HEK293T (cell line): ENCODE measurements at regions not wholly inside any gene's neighbourhood (a gene's known extent, or its start where the extent isn't known, plus 50 kb on each side); places are given as distances from the start of the nearest gene placed in this dataset.
"Not testable (repeated sequence)": the region's sequence is repeated elsewhere in the genome, so short reads cannot be mapped to it uniquely, and the experiment has no call there.

ENCODE experiments used
- CTCF ChIA-PET: fragments of 350-600 bp; formaldehyde crosslinking; extraction: SDS; loops from one replicate; lab custom pipeline; 2021; ENCODE audit warnings: antibody characterized with exemption, inconsistent platforms; lab: Yijun Ruan, JAX
- POLR2A ChIA-PET: fragments of 350-600 bp; formaldehyde crosslinking; extraction: SDS; loops from one replicate; lab custom pipeline; 2020; ENCODE audit warnings: antibody characterized with exemption, inconsistent platforms; lab: Yijun Ruan, JAX
- DNase-seq: peaks from one replicate; pipeline ENCODE4 v3.0.0; 2012; ENCODE audit warnings: mixed read lengths; ENCODE audit errors: extremely low spot score
- ARNT ChIP-seq: fragments of 450-650 bp; IDR thresholded peaks from 2 replicates; pipeline ENCODE4 v1.6.1; 2017; ENCODE audit warnings: mild to moderate bottlenecking
- BHLHE40 ChIP-seq: fragments of 450-650 bp; IDR thresholded peaks from 2 replicates; pipeline ENCODE4 v1.6.1; 2016; ENCODE audit warnings: mild to moderate bottlenecking, moderate library complexity, borderline replicate concordance
- CTBP1 ChIP-seq: fragments of 450-650 bp; IDR thresholded peaks from 2 replicates; pipeline ENCODE4 v1.6.1; 2016; ENCODE audit warnings: borderline replicate concordance
- ELF4 ChIP-seq: fragments of 450-650 bp; IDR thresholded peaks from 2 replicates; pipeline ENCODE4 v1.6.1; 2017; ENCODE audit warnings: antibody characterized with exemption
- FOXA1 ChIP-seq: fragments of 450-650 bp; IDR thresholded peaks from 2 replicates; pipeline ENCODE4 v1.6.1; 2016; ENCODE audit warnings: mild to moderate bottlenecking
- FOXK2 ChIP-seq: fragments of 450-650 bp; IDR thresholded peaks from 2 replicates; pipeline ENCODE4 v1.6.1; 2016; ENCODE audit warnings: mild to moderate bottlenecking
- FOXM1 ChIP-seq: fragments of 450-650 bp; IDR thresholded peaks from 2 replicates; pipeline ENCODE4 v1.6.1; 2017; ENCODE audit warnings: mild to moderate bottlenecking, borderline replicate concordance
- HDGF ChIP-seq: fragments of 450-650 bp; IDR thresholded peaks from 2 replicates; pipeline ENCODE4 v1.6.1; 2017; ENCODE audit warnings: antibody characterized with exemption, borderline replicate concordance
- L3MBTL2 ChIP-seq: fragments of 450-650 bp; conservative IDR thresholded peaks from 2 replicates; pipeline ENCODE4 v1.6.1; 2016; ENCODE audit warnings: mild to moderate bottlenecking
- LEF1 ChIP-seq: fragments of 450-650 bp; IDR thresholded peaks from 2 replicates; pipeline ENCODE4 v1.6.1; 2017; ENCODE audit warnings: mild to moderate bottlenecking, borderline replicate concordance
- NFRKB ChIP-seq: fragments of 450-650 bp; IDR thresholded peaks from 2 replicates; pipeline ENCODE4 v1.6.1; 2016; ENCODE audit warnings: mild to moderate bottlenecking, moderate library complexity
- SP1 ChIP-seq: fragments of 450-650 bp; IDR thresholded peaks from 2 replicates; pipeline ENCODE4 v1.6.1; 2017
- SUZ12 ChIP-seq: fragments of 450-650 bp; IDR thresholded peaks from 2 replicates; pipeline ENCODE4 v1.6.1; 2016; ENCODE audit warnings: mild to moderate bottlenecking
- TARDBP ChIP-seq: fragments of 450-650 bp; IDR thresholded peaks from 2 replicates; pipeline ENCODE4 v1.6.1; 2016
- ZNF384 ChIP-seq: fragments of 450-650 bp; IDR thresholded peaks from 2 replicates; pipeline ENCODE4 v1.6.1; 2016
- TF ChIP-seq, protein P1 (sequence below): fragments of 450-650 bp; IDR thresholded peaks from 2 replicates; pipeline ENCODE4 v1.6.1; 2016

DNA sequence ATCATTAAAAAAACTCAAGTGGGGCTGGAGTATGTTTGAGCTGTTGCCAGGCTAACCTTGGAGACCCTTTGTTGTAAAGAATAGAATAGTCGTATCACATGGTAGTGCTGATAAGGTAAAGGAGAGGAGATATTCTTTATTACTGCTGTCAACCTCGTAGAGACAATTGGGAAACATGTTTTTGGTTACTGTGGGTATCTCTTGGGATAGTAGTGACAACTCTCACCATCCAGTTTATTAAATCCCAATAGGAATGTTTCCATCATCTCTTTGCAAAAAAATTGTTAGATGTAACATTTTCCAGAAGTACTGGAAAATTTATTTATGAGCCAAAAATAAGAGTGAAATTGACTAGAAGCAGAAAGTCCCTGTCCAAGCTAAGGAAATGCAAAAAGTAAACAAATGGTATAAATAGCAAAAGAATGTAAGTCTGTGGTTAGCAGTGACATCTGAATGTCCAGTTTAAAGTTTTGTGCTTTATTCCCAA, 829.3 kb upstream of the CITED2 start:
- POLR2A ChIA-PET = no interaction called here
- DNase-seq = no peak
- CTCF ChIA-PET = no interaction called here
- TF ChIP-seq CTBP1 (no peak), L3MBTL2 (no peak), ARNT (no peak), ELF4 (no peak), HDGF (no peak), SUZ12 (no peak), LEF1 (no peak), NFRKB (no peak), FOXK2 (no peak), TARDBP (no peak), ZNF384 (no peak), FOXA1 (no peak), FOXM1 (no peak), SP1 (no peak)
- TF ChIP-seq, protein P1, sequence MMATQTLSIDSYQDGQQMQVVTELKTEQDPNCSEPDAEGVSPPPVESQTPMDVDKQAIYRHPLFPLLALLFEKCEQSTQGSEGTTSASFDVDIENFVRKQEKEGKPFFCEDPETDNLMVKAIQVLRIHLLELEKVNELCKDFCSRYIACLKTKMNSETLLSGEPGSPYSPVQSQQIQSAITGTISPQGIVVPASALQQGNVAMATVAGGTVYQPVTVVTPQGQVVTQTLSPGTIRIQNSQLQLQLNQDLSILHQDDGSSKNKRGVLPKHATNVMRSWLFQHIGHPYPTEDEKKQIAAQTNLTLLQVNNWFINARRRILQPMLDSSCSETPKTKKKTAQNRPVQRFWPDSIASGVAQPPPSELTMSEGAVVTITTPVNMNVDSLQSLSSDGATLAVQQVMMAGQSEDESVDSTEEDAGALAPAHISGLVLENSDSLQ = no peak

DNA sequence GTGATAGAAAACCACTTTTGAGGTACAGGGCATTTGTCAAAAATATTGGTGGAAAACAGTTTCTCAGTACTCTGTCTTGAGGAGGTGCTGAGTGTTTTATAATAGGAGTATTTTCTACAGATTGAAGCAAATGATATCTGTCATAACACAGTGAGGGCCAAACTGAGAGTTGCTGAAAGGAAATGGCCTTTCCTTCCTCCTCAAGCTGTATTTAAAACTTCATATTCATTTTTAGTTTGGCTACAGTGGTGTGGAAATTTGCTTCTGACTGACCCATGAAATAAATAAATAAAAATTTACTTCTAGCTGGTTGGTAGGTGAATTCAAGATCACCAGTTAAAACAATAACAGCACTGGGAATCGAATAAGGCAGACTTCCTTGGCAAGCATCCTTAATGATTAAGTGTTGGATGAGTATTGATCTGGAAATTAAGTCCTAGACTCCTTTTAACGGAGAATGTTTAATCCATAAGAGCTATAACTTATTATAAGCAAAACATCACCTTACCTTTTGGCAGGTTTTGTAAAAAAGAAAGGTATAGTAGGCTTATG, 828.6 kb upstream of the CITED2 start:
- TF ChIP-seq, protein P1 = no peak
- TF ChIP-seq ELF4 (no peak), ARNT (no peak), CTBP1 (no peak), TARDBP (no peak), FOXM1 (no peak), FOXA1 (no peak), NFRKB (no peak), FOXK2 (no peak), SUZ12 (no peak), L3MBTL2 (no peak), SP1 (no peak), LEF1 (no peak), HDGF (no peak), BHLHE40 (no peak), ZNF384 (no peak)
- ChIA-PET CTCF (no interaction called here), POLR2A (no interaction called here)
- DNase-seq = no peak

DNA sequence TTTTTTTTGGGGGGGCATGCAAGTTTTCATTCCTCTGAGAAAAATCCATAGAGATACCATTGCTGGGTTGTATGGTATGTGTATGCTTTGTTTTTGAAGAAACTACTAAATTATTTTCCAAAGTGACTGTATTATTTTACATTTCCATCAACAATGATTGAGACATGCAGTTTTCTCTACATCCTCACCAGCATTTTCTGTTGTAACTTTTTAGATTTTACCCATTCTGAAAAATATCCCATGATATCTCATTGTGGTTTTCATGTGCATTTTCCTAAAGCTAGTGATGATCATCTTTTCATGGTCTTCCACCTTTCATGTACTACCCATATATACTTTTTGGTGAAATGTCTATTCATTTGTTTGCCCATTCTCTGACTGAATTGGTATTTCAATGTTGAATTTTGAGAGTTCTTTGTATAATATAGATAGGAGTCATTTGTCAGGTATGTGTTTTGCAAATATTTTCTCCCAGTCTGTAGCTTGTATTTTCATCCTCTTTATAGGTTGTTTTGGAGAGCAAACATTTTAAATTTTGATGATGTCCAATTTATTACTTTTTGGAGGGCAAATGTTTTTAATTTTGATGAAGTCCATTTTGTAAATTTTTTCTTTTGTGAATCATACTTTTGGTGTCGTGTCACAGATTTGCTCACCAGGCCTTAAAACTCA, 827.5 kb upstream of the CITED2 start:
- POLR2A ChIA-PET = no interaction called here
- DNase-seq = no peak

DNA sequence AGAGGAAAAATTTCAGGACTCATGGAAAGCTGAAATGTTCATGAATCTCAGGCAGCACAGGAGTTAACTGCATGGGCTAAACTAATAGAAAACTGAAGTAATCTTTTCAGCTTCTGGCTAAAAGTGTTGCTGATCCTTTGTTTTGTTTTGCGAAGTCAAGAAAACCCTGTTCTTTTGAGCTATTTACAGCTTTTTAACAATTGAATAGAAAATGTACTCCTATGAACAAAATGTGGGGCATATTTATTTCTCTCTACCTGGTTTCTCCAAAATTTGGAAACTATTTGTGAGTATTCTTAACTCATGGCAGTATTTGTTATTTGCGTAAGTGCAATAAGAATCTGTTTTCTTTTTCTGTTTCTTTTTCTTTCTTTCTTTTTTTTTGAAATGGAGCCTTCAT, 818.8 kb upstream of the CITED2 start:
- no peak for TF ChIP-seq HDGF
- TF ChIP-seq FOXM1 = no peak
- no peak for TF ChIP-seq L3MBTL2
- no peak for TF ChIP-seq TARDBP
- no peak for TF ChIP-seq NFRKB
- TF ChIP-seq ZNF384 = no peak
- no peak for TF ChIP-seq ARNT
- TF ChIP-seq FOXA1 = no peak
- CTCF ChIA-PET = interaction anchor here (0.7 kb wide), 1 partner anchor 50 kb away, joined by 8 read pairs; no protein-coding TSS in a partner anchor
- POLR2A ChIA-PET = no interaction called here
- DNase-seq = no peak

More for the DNA sequence above, 827.5 kb upstream of the CITED2 start:
- CTCF ChIA-PET = no interaction called here
- TF ChIP-seq, protein P1 = no peak
- TF ChIP-seq FOXM1 (no peak), SP1 (no peak), NFRKB (no peak), ARNT (no peak), ELF4 (no peak)

DNA sequence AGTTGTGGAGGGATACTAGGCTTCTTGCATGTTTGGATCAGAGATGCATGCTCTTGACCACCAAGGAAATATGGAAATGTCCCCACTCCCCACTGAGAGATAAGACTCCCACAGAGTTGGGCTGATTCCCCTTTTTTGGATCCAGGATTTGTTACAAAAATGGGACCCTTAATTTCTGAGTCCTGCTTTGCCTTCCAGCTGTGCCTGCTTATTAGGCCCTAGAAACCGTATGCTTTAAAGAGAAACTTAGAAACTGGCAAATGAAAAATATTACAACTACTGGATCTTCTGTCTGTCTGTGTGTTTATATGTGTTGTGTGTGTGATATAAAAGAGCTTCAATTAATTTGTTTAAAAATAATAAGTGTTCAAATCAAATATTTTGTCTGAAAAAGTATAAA, 817.6 kb upstream of the CITED2 start:
- ChIA-PET POLR2A (no interaction called here), CTCF (no interaction called here)
- TF ChIP-seq ELF4 (no peak), HDGF (no peak), CTBP1 (no peak), FOXM1 (no peak), LEF1 (no peak), L3MBTL2 (no peak), SP1 (no peak), NFRKB (no peak), ZNF384 (no peak), ARNT (no peak), BHLHE40 (no peak), FOXK2 (no peak), TARDBP (no peak), SUZ12 (no peak), FOXA1 (no peak)
- TF ChIP-seq, protein P1 = no peak
- no peak for DNase-seq

DNA sequence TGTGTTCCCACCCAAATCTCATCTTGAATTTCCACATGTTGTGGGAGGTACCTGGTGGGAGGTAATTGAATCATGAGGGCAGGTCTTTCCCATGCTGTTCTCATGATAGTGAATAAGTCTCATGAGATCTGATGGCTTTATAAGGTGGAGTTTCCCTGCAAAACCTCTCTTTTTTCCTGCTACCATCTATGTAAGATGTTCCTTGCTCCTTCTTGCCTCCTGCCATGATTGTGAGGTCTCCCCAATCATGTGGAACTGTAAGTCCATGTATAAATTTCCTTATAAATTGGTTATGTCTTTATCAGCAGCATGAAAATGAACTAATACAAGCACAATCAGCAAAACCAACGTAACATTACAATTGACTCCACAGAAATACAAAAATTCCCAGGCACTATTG, 814.8 kb upstream of the CITED2 start:
- CTCF ChIA-PET, DNase-seq, POLR2A ChIA-PET: not testable (repeated sequence)
